GM23338 (cell line): ENCODE measurements at regions not wholly inside any gene's neighbourhood (a gene's known extent, or its start where the extent isn't known, plus 50 kb on each side); places are given as distances from the start of the nearest gene placed in this dataset.

Source experiments
- ATAC-seq: fragments of 200-7000 bp; cut with Tn5 transposase; 3 replicates; pipeline ENCODE4 v1.9.1; 2020
- DNase-seq: peaks from one replicate; pipeline ENCODE4 v3.0.0-alpha.2; 2015; ENCODE audit warnings: low spot score
- H2AFZ ChIP-seq: fragments of 200-600 bp; sonication (generic); 2 replicates; pipeline ENCODE4 v1.8.0; 2016; ENCODE audit warnings: antibody characterized with exemption, mild to moderate bottlenecking, moderate library complexity
- H3F3A ChIP-seq: fragments of 200-600 bp; sonication (generic); replicated peaks from 2 replicates; pipeline ENCODE4 v1.8.0; 2017; ENCODE audit warnings: antibody characterized with exemption, mixed run types, low read depth
- H3K27ac ChIP-seq: fragments of 200-600 bp; sonication (generic); 2 replicates; pipeline ENCODE4 v1.6.1; 2016; ENCODE audit warnings: low read depth
- H3K27me3 ChIP-seq: fragments of 200-600 bp; sonication (generic); 2 replicates; pipeline ENCODE4 v1.8.0; 2016; ENCODE audit warnings: mild to moderate bottlenecking, mixed run types, moderate library complexity; ENCODE audit not compliant: insufficient read depth
- H3K36me3 ChIP-seq: fragments of 200-600 bp; sonication (generic); 2 replicates; pipeline ENCODE4 v1.8.0; 2016; ENCODE audit warnings: mild to moderate bottlenecking; ENCODE audit not compliant: insufficient read depth
- H3K4me1 ChIP-seq: fragments of 200-600 bp; sonication (generic); 2 replicates; pipeline ENCODE4 v1.8.0; 2016; ENCODE audit warnings: mild to moderate bottlenecking, moderate library complexity; ENCODE audit not compliant: insufficient read depth
- H3K4me2 ChIP-seq: fragments of 200-600 bp; sonication (generic); 2 replicates; pipeline ENCODE4 v1.7.1; 2017; ENCODE audit warnings: mixed run types
- H3K4me3 ChIP-seq: fragments of 200-600 bp; sonication (generic); 2 replicates; pipeline ENCODE4 v1.6.1; 2016; ENCODE audit warnings: mixed run types
- H3K79me2 ChIP-seq: fragments of 200-600 bp; sonication (generic); replicated peaks from 2 replicates; pipeline ENCODE4 v1.8.0; 2017; ENCODE audit warnings: mild to moderate bottlenecking; ENCODE audit not compliant: insufficient read depth
- H3K9me2 ChIP-seq: fragments of 200-600 bp; sonication (generic); 2 replicates; pipeline ENCODE4 v1.8.0; 2017; ENCODE audit not compliant: insufficient read depth
- H4K20me1 ChIP-seq: fragments of 200-600 bp; sonication (generic); replicated peaks from 2 replicates; pipeline ENCODE4 v1.8.0; 2017; ENCODE audit warnings: mild to moderate bottlenecking; ENCODE audit not compliant: insufficient read depth
- H3K27ac Mint-ChIP-seq: 2 replicates; pipeline ENCODE4 v1.8.0; 2020; ENCODE audit warnings: inconsistent platforms, mild to moderate bottlenecking, moderate library complexity, mixed read lengths
- H3K27me3 Mint-ChIP-seq: 3 replicates; pipeline ENCODE4 v1.8.0; 2022; ENCODE audit warnings: low read depth, mild to moderate bottlenecking, moderate library complexity, mixed read lengths, inconsistent platforms; ENCODE audit not compliant: insufficient read depth, poor library complexity
- H3K36me3 Mint-ChIP-seq: 3 replicates; pipeline ENCODE4 v1.8.0; 2021; ENCODE audit warnings: low read depth, mild to moderate bottlenecking, inconsistent platforms, moderate library complexity, mixed read lengths
- H3K4me1 Mint-ChIP-seq: 3 replicates; pipeline ENCODE4 v1.8.0; 2020; ENCODE audit warnings: mild to moderate bottlenecking, inconsistent platforms, mixed read lengths
- H3K4me3 Mint-ChIP-seq: 3 replicates; pipeline ENCODE4 v1.8.0; 2021; ENCODE audit warnings: moderate library complexity, mild to moderate bottlenecking, inconsistent platforms, mixed read lengths
- H3K9me3 Mint-ChIP-seq: 3 replicates; pipeline ENCODE4 v1.8.0; 2020; ENCODE audit warnings: moderate library complexity, mild to moderate bottlenecking, inconsistent platforms, mixed read lengths
- CREB1 ChIP-seq: fragments of 250-450 bp; sonication (Bioruptor Pico); IDR thresholded peaks from 2 replicates; pipeline ENCODE4 v1.5.0; 2020; ENCODE audit warnings: low read depth, mild to moderate bottlenecking, moderate library complexity
- CTCF ChIP-seq, 2 experiments: fragments of 200-600 bp in 1 of 2; sonication (generic) in 1 of 2; conservative IDR thresholded peaks; 2 replicates each; pipeline versions ENCODE4 v1.5.1 to v1.6.1; 2016 to 2017; ENCODE audit warnings: antibody characterized with exemption in 2 of 2, low read depth in 2 of 2, mild to moderate bottlenecking in 2 of 2, moderate library complexity in 1 of 2
- ETS1 ChIP-seq: IDR thresholded peaks from 2 replicates; pipeline ENCODE4 v1.6.1; 2016; ENCODE audit warnings: antibody characterized with exemption
- EZH2 ChIP-seq: fragments of 200-600 bp; sonication (generic); IDR thresholded peaks from one replicate; pipeline ENCODE4 v1.8.0; 2017; ENCODE audit warnings: antibody characterized with exemption, mild to moderate bottlenecking, low read depth; ENCODE audit not compliant: unreplicated experiment
- EZH2phosphoT487 ChIP-seq: fragments of 200-600 bp; sonication (generic); IDR thresholded peaks from one replicate; pipeline ENCODE4 v1.8.1; 2018; ENCODE audit warnings: antibody characterized with exemption; ENCODE audit not compliant: unreplicated experiment
- JUNB ChIP-seq: IDR thresholded peaks from one replicate; pipeline ENCODE4 v1.6.1; 2016; ENCODE audit warnings: antibody characterized with exemption; ENCODE audit not compliant: unreplicated experiment
- NANOG ChIP-seq: IDR thresholded peaks from 2 replicates; pipeline ENCODE4 v1.6.1; 2016; ENCODE audit warnings: antibody characterized with exemption, borderline replicate concordance
- POLR2AphosphoS5 ChIP-seq: IDR thresholded peaks from 2 replicates; pipeline ENCODE4 v1.6.1; 2016; ENCODE audit warnings: antibody characterized with exemption, low read depth
- REST ChIP-seq: IDR thresholded peaks from one replicate; pipeline ENCODE4 v1.6.1; 2018; ENCODE audit warnings: antibody characterized with exemption; ENCODE audit not compliant: unreplicated experiment
- STAT1 ChIP-seq: IDR thresholded peaks from one replicate; pipeline ENCODE4 v1.6.1; 2016; ENCODE audit warnings: antibody characterized with exemption; ENCODE audit not compliant: unreplicated experiment
- ZNF114 ChIP-seq: fragments of 250-450 bp; sonication (Bioruptor Pico); IDR thresholded peaks from 2 replicates; pipeline ENCODE4 v1.5.0; 2020; ENCODE audit warnings: mild to moderate bottlenecking, moderate library complexity
- ZNF331 ChIP-seq: fragments of 250-450 bp; sonication (Bioruptor Pico); IDR thresholded peaks from 2 replicates; pipeline ENCODE4 v1.5.0; 2020; ENCODE audit warnings: low read depth, mild to moderate bottlenecking, moderate library complexity

- no peaks in the 10 kb centered on the region for H3F3A ChIP-seq
- DNase-seq (no peak), ATAC-seq (no peak)
- H3K4me1 ChIP-seq = no peaks in the 10 kb centered on the region
- H3K27ac ChIP-seq = no peak overlapping the region
- Mint-ChIP-seq H3K27me3 (no peaks in the 10 kb centered on the region), H3K9me3 (0 out of 3 replicates have a peak, but pooled peaks cover 4% of the 10 kb centered on the region), H3K27ac (no peak overlapping the region), H3K4me3 (no peak overlapping the region), H3K4me1 (no peaks in the 10 kb centered on the region), H3K36me3 (no peaks in the 10 kb centered on the region)
- no peaks in the 10 kb centered on the region for H3K79me2 ChIP-seq
- H2AFZ ChIP-seq = no peak overlapping the region
- no peaks in the 10 kb centered on the region; the same call in 1 of the 2 replicates for H3K36me3 ChIP-seq
- no peaks in the 10 kb centered on the region for H4K20me1 ChIP-seq
- peaks cover 7% of the 10 kb centered on the region; the same call in 1 of the 2 replicates for H3K9me2 ChIP-seq
- TF ChIP-seq ZNF114 (CRISPR knock-in tag) (no peak), ZNF331 (CRISPR knock-in tag) (no peak), JUNB (no peak)
- no peak overlapping the region for H3K4me3 ChIP-seq
- H3K27me3 ChIP-seq = no peaks in the 10 kb centered on the region
- no peak overlapping the region for H3K4me2 ChIP-seq
These were observed 208.2 kb upstream of the INHBA start for GRCh38 chr7:41910940-41911600.

GRCh38 chr7:41907444-41907843, 204.6 kb upstream of the INHBA start:
- Histone ChIP-seq H3K27ac (no peak overlapping the region), H3K9me2 (0 out of 2 replicates have a peak, but pooled peaks cover 12% of the 10 kb centered on the region), H3K4me2 (no peak overlapping the region), H3K4me3 (no peak overlapping the region), H4K20me1 (no peaks in the 10 kb centered on the region), H3K27me3 (no peaks in the 10 kb centered on the region), H3K4me1 (no peaks in the 10 kb centered on the region), H2AFZ (no peak overlapping the region), H3K36me3 (no peaks in the 10 kb centered on the region; the same call in 1 of the 2 replicates), H3K79me2 (no peaks in the 10 kb centered on the region), H3F3A (no peaks in the 10 kb centered on the region)
- no peak for ATAC-seq
- peaks cover 28% of the 10 kb centered on the region for H3K9me3 Mint-ChIP-seq
- DNase-seq = no peak
- peaks cover 10% of the 10 kb centered on the region; the same call in 2 of the 3 replicates for H3K36me3 Mint-ChIP-seq
- H3K4me3 Mint-ChIP-seq = no peak overlapping the region
- H3K4me1 Mint-ChIP-seq = no peaks in the 10 kb centered on the region
- H3K27ac Mint-ChIP-seq = no peak overlapping the region
- H3K27me3 Mint-ChIP-seq = no peaks in the 10 kb centered on the region
- TF ChIP-seq JUNB (no peak), ETS1 (no peak), REST (no peak), EZH2 (no peak), STAT1 (no peak), ZNF114 (CRISPR knock-in tag) (no peak), POLR2AphosphoS5 (no peak), CREB1 (CRISPR knock-in tag) (no peak), CTCF (conservative IDR thresholded peaks at IDR 0.05; ENCODE audit: low read depth in 2 of 2) (no peak), ZNF331 (CRISPR knock-in tag) (no peak), EZH2phosphoT487 (no peak), NANOG (no peak)
